ENCODE measurements at regions not wholly inside any gene's neighbourhood (a gene's known extent, or its start where the extent isn't known, plus 50 kb on each side); places are given as distances from the start of the nearest gene placed in this dataset.

DNA sequence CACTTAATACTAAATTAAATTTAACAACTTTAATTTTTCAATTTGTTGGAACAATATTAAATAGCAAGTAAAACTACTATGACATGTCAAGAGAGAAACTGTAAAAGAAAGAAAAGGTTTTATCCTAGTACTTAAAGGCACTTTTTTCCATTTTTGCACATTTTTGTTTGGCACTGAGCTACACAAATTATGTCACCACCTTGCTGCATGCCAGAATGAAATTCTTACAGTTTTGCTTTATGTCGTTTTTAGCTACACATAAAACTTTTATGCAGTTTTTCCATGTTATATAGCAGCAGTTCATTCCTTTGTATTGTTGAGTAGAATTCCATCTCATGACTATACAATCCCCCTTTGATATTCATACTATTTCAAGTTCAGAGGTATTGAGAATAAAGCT lies 99.1 kb upstream of the RXFP1 start:
- POLR2A ChIA-PET: no interaction called here
- H3K27me3 ChIP-seq (ENCODE audit: control insufficient read depth in 2 of 2, insufficient read depth in 2 of 2, low read length in 2 of 2): no peaks in the 10 kb centered on the region
- no peaks in the 10 kb centered on the region for H3K4me1 ChIP-seq (replicated peaks in 1 of 2; ENCODE audit: control insufficient read depth in 2 of 2, insufficient read depth in 2 of 2, low read length in 2 of 2)
- no peak overlapping the region for H3K9ac ChIP-seq (ENCODE audit: insufficient read depth in 1 of 2, low read depth in 2 of 2, low read length in 2 of 2)
- no peaks in the 10 kb centered on the region for H4K20me1 ChIP-seq (replicated peaks; ENCODE audit: control insufficient read depth, insufficient read depth, low read length)
- H2AFZ ChIP-seq (ENCODE audit: low read depth, low read length): no peak overlapping the region
- TF ChIP-seq BMI1 (IDR thresholded peaks at IDR 0.05; ENCODE audit: low read length) (no peak), NCOA6 (IDR thresholded peaks at IDR 0.05) (no peak), ETV6 (IDR thresholded peaks at IDR 0.05; ENCODE audit: borderline replicate concordance in 1 of 2, low read depth in 2 of 2, low read length in 1 of 2) (no peak), ETV6 (CRISPR knock-in tag; IDR thresholded peaks at IDR 0.05; ENCODE audit: borderline replicate concordance) (no peak), CREB1 (IDR thresholded peaks at IDR 0.05) (no peak), CREB1 (CRISPR knock-in tag; IDR thresholded peaks at IDR 0.05) (no peak), MEF2A (IDR thresholded peaks at IDR 0.05; ENCODE audit: control insufficient read depth, low read depth, low read length) (no peak), NR1H2 (CRISPR knock-in tag; IDR thresholded peaks at IDR 0.05) (no peak)
- H3K36me3 ChIP-seq (ENCODE audit: control insufficient read depth, insufficient read depth, low read length): no peaks in the 10 kb centered on the region
- no peaks in the 10 kb centered on the region for H3K9me3 ChIP-seq (replicated peaks; ENCODE audit: control insufficient read depth, insufficient read depth, low read depth, low read length)
- in situ Hi-C loops (cut with MboI) (no loop called here), intact Hi-C loops (cut with micrococcal nuclease) (no loop called here)
- no peaks in the 10 kb centered on the region for H3K79me2 ChIP-seq (ENCODE audit: control insufficient read depth, insufficient read depth, low read length)
- no peak overlapping the region for H3K4me2 ChIP-seq (ENCODE audit: insufficient read depth, low read length)
- ATAC-seq (no peak), FAIRE-seq (no peak), DNase-seq (ENCODE audit: extremely low read depth in 1 of 4, low spot score in 3 of 4) (no peak)
- no peak overlapping the region for H3K4me3 ChIP-seq
- no peak overlapping the region for H3K27ac ChIP-seq (ENCODE audit: extremely low read depth, low read depth, low read length)
- WGBS (ENCODE audit: insufficient coverage, low coverage, missing lambda C conversion rate): 0% methylated on average over 1 of the region's 1 CpG
- CTCF ChIA-PET (ENCODE audit: low intra/inter-chr PET ratio): no interaction called here
- no peaks in the 10 kb centered on the region for H3K9me1 ChIP-seq (ENCODE audit: control insufficient read depth, insufficient read depth, low read length)
- no TSS peak for BruUV-seq (replicated peaks)

GRCh38 chr4:158428242-158428641 lies 93.4 kb upstream of the RXFP1 start:
- H4K20me1 ChIP-seq (replicated peaks; ENCODE audit: control insufficient read depth, insufficient read depth, low read length): no peaks in the 10 kb centered on the region
- DNase-seq (ENCODE audit: extremely low read depth in 1 of 4, low spot score in 3 of 4) (no peak), FAIRE-seq (no peak), ATAC-seq (no peak)
- no peaks in the 10 kb centered on the region for H3K79me2 ChIP-seq (ENCODE audit: control insufficient read depth, insufficient read depth, low read length)
- no peak overlapping the region for H3K9ac ChIP-seq (ENCODE audit: insufficient read depth in 1 of 2, low read depth in 2 of 2, low read length in 2 of 2)
- H3K36me3 ChIP-seq (ENCODE audit: control insufficient read depth, insufficient read depth, low read length): no peaks in the 10 kb centered on the region
- intact Hi-C loops (cut with micrococcal nuclease) (no loop called here), in situ Hi-C loops (cut with MboI) (no loop called here)
- TF ChIP-seq RHOXF2B (CRISPR knock-in tag; conservative IDR thresholded peaks at IDR 0.05) (no peak), ZNF583 (CRISPR knock-in tag; IDR thresholded peaks at IDR 0.05) (no peak), GATA2 (CRISPR knock-in tag; IDR thresholded peaks at IDR 0.05) (no peak), XRCC5 (IDR thresholded peaks at IDR 0.05; ENCODE audit: low read depth, low read length) (no peak), ZNF830 (CRISPR knock-in tag; IDR thresholded peaks at IDR 0.05) (no peak), SMC3 (conservative IDR thresholded peaks at IDR 0.05; ENCODE audit: insufficient read depth, low read depth, low read length) (no peak), NR3C1 (CRISPR knock-in tag; IDR thresholded peaks at IDR 0.05) (no peak), FOXJ2 (tag; IDR thresholded peaks at IDR 0.05) (no peak), BCLAF1 (IDR thresholded peaks at IDR 0.05; ENCODE audit: borderline replicate concordance in 1 of 2, control insufficient read depth in 1 of 2, low read depth in 2 of 2, low read length in 1 of 2) (no peak)
- ChIA-PET POLR2A (no interaction called here), CTCF (ENCODE audit: low intra/inter-chr PET ratio) (no interaction called here)
- no peaks in the 10 kb centered on the region for H3K9me1 ChIP-seq (ENCODE audit: control insufficient read depth, insufficient read depth, low read length)
- no peaks in the 10 kb centered on the region for H3K9me3 ChIP-seq (replicated peaks; ENCODE audit: control insufficient read depth, insufficient read depth, low read depth, low read length)
- H2AFZ ChIP-seq (ENCODE audit: low read depth, low read length): no peak overlapping the region
- no peaks in the 10 kb centered on the region for H3K4me1 ChIP-seq (replicated peaks in 1 of 2; ENCODE audit: control insufficient read depth in 2 of 2, insufficient read depth in 2 of 2, low read length in 2 of 2)
- BruUV-seq (replicated peaks): no TSS peak
- no peaks in the 10 kb centered on the region for H3K27me3 ChIP-seq (ENCODE audit: control insufficient read depth in 2 of 2, insufficient read depth in 2 of 2, low read length in 2 of 2)
- H3K27ac ChIP-seq (ENCODE audit: extremely low read depth, low read depth, low read length): no peak overlapping the region
- no peak overlapping the region for H3K4me3 ChIP-seq
- H3K4me2 ChIP-seq (ENCODE audit: insufficient read depth, low read length): no peak overlapping the region
